ENCODE measurements at regions not wholly inside any gene's neighbourhood (a gene's known extent, or its start where the extent isn't known, plus 50 kb on each side); places are given as distances from the start of the nearest gene placed in this dataset.

GRCh38 chr4:53659112-53659511 is 67.8 kb upstream of the LNX1 start:
- TF ChIP-seq CTCF (IDR thresholded peaks at IDR 0.05; ENCODE audit: low read length) = no peak
- TF ChIP-seq EZH2phosphoT487 (IDR thresholded peaks at IDR 0.05; ENCODE audit: low read length) = no peak
